Cardiac muscle cell (in vitro differentiated cells and primary cell): ENCODE measurements at regions not wholly inside any gene's neighbourhood (a gene's known extent, or its start where the extent isn't known, plus 50 kb on each side); places are given as distances from the start of the nearest gene placed in this dataset.

Experiments
- DNase-seq, 2 donors: peaks; one replicate each; pipeline versions ENCODE4 v3.0.0 to v3.0.0-alpha.2; 2010 to 2017; ENCODE audit warnings: low read depth in 1 of 2, low spot score in 1 of 2
- H3K27ac ChIP-seq: fragments of 200-600 bp; sonication (generic); 2 replicates; pipeline ENCODE4 v1.5.1; 2016
- H3K27me3 ChIP-seq: fragments of 200-600 bp; sonication (generic); 2 replicates; pipeline ENCODE4 v1.6.0; 2016; ENCODE audit warnings: control low read depth
- H3K36me3 ChIP-seq: fragments of 200-600 bp; sonication (generic); 2 replicates; pipeline ENCODE4 v1.5.1; 2016; ENCODE audit warnings: control low read depth
- H3K4me1 ChIP-seq: fragments of 200-600 bp; sonication (generic); 2 replicates; pipeline ENCODE4 v1.8.1; 2017; ENCODE audit warnings: low read depth, mild to moderate bottlenecking, mixed run types
- H3K4me3 ChIP-seq: fragments of 200-600 bp; sonication (generic); 2 replicates; pipeline ENCODE4 v1.5.1; 2016; ENCODE audit warnings: mild to moderate bottlenecking
- H3K9me3 ChIP-seq: fragments of 200-600 bp; sonication (generic); 2 replicates; pipeline ENCODE4 v1.5.1; 2017; ENCODE audit warnings: low read depth, mild to moderate bottlenecking, control low read depth
- CTCF ChIP-seq: IDR thresholded peaks from 2 replicates; pipeline ENCODE4 v1.5.1; 2012; ENCODE audit warnings: low read depth, mild to moderate bottlenecking, low read length

- H3K27ac ChIP-seq: no peak overlapping the region
- no peaks in the 10 kb centered on the region for H3K4me1 ChIP-seq
- H3K9me3 ChIP-seq: no peaks in the 10 kb centered on the region
- no peak for DNase-seq
- no peak for TF ChIP-seq CTCF
- H3K4me3 ChIP-seq: no peak overlapping the region
- H3K36me3 ChIP-seq: no peaks in the 10 kb centered on the region
- H3K27me3 ChIP-seq: no peaks in the 10 kb centered on the region
Measured at GRCh38 chr1:80164150-80164549, 1157.6 kb upstream of the ADGRL4 start.

- no peaks in the 10 kb centered on the region for H3K4me1 ChIP-seq
- DNase-seq: no peak
- no peak for TF ChIP-seq CTCF
- no peaks in the 10 kb centered on the region for H3K36me3 ChIP-seq
- no peaks in the 10 kb centered on the region for H3K27me3 ChIP-seq
- no peak overlapping the region for H3K27ac ChIP-seq
- H3K4me3 ChIP-seq: no peak overlapping the region
- no peaks in the 10 kb centered on the region for H3K9me3 ChIP-seq
Measured at GRCh38 chr1:80163686-80164085, 1157.2 kb upstream of the ADGRL4 start.

- no peaks in the 10 kb centered on the region for H3K9me3 ChIP-seq
- H3K4me3 ChIP-seq: no peak overlapping the region
- H3K36me3 ChIP-seq: no peaks in the 10 kb centered on the region
- H3K4me1 ChIP-seq: no peaks in the 10 kb centered on the region
- DNase-seq: no peak
- no peak for TF ChIP-seq CTCF
- H3K27ac ChIP-seq: no peak overlapping the region
- H3K27me3 ChIP-seq: no peaks in the 10 kb centered on the region
Measured at GRCh38 chr1:80158771-80159170, 1152.2 kb upstream of the ADGRL4 start.

GRCh38 chr1:80158266-80158665 is 1151.7 kb upstream of the ADGRL4 start:
- Histone ChIP-seq H3K4me1 (no peaks in the 10 kb centered on the region), H3K27me3 (no peaks in the 10 kb centered on the region), H3K9me3 (no peaks in the 10 kb centered on the region), H3K4me3 (no peak overlapping the region), H3K27ac (no peak overlapping the region), H3K36me3 (no peaks in the 10 kb centered on the region)
- DNase-seq: no peak
- no peak for TF ChIP-seq CTCF

GRCh38 chr1:80155371-80155770 is 1148.8 kb upstream of the ADGRL4 start:
- Histone ChIP-seq H3K36me3 (no peaks in the 10 kb centered on the region), H3K27ac (no peak overlapping the region), H3K4me1 (no peaks in the 10 kb centered on the region), H3K27me3 (no peaks in the 10 kb centered on the region), H3K9me3 (no peaks in the 10 kb centered on the region), H3K4me3 (no peak overlapping the region)
- DNase-seq: peak; percentile 3 to 5
- no peak for TF ChIP-seq CTCF

GRCh38 chr1:80154176-80154575 is 1147.6 kb upstream of the ADGRL4 start:
- DNase-seq: no peak
- H3K9me3 ChIP-seq: no peaks in the 10 kb centered on the region
- H3K36me3 ChIP-seq: no peaks in the 10 kb centered on the region
- H3K27me3 ChIP-seq: no peaks in the 10 kb centered on the region
- no peaks in the 10 kb centered on the region for H3K4me1 ChIP-seq
- TF ChIP-seq CTCF: no peak
- no peak overlapping the region for H3K27ac ChIP-seq
- no peak overlapping the region for H3K4me3 ChIP-seq
